AG09309 (cell line): ENCODE measurements at regions not wholly inside any gene's neighbourhood (a gene's known extent, or its start where the extent isn't known, plus 50 kb on each side); places are given as distances from the start of the nearest gene placed in this dataset.

Experiments used
- DNase-seq: peaks from one replicate; pipeline ENCODE4 v3.0.0-alpha.2; 2010; ENCODE audit warnings: low read depth
- H3K4me3 ChIP-seq: 2 replicates; pipeline ENCODE4 v1.5.1; 2011; ENCODE audit warnings: mild to moderate bottlenecking, low read depth, low read length, moderate library complexity; ENCODE audit not compliant: control insufficient read depth
- CTCF ChIP-seq: IDR thresholded peaks from 2 replicates; pipeline ENCODE4 v1.5.1; 2011; ENCODE audit warnings: mild to moderate bottlenecking, low read depth, low read length, inconsistent platforms; ENCODE audit not compliant: insufficient read depth, control insufficient read depth; ENCODE audit errors: missing control alignments

- TF ChIP-seq CTCF, result no peak
Measured at GRCh38 chr13:58202099-58202498, 570.6 kb downstream of the PCDH17 start.

DNA sequence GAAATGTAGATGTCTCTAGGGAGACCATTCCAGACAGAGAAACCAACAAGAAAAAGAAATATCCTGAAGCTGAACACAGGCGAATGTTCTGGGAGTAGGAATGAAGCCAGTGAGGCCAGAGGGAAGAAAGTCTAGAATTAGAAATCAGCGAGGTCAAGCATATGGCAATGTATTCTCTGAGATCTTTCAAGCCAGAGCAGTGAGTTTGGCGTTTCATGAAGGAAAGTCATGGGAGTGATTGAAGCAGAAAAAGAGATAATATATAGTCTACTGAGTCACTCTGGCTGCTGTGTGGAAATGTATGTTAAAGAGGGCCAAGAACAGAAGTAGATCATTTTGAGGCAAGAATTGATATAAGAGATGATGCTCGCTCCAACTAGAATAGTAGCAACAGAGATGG, 576.0 kb downstream of the PCDH17 start:
- no peak for DNase-seq
- TF ChIP-seq CTCF, result no peak
- no peak overlapping the region for H3K4me3 ChIP-seq

More at GRCh38 chr13:58202099-58202498, 570.6 kb downstream of the PCDH17 start:
- no peak for DNase-seq
- no peak overlapping the region for H3K4me3 ChIP-seq

DNA sequence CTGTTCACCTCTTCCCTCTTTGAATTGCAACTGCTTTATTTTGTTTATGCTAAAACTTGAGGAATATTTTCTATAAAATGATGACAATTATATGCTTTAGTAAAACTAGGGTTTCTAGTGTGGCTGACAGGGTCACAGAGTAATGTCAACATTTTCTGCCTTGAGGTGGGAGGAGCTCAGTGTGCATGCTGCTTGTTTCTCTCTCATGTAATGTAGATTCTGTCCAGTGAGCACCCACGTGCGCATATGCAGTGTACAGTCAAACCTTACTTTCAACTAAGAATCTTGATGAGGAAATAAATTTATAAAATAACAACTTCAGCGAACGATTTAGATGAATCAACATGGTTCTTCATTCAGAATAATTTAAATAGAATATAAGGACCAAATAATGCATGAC, 603.9 kb downstream of the PCDH17 start:
- TF ChIP-seq CTCF, result no peak
- H3K4me3 ChIP-seq, result no peak overlapping the region
- DNase-seq, result no peak

DNA sequence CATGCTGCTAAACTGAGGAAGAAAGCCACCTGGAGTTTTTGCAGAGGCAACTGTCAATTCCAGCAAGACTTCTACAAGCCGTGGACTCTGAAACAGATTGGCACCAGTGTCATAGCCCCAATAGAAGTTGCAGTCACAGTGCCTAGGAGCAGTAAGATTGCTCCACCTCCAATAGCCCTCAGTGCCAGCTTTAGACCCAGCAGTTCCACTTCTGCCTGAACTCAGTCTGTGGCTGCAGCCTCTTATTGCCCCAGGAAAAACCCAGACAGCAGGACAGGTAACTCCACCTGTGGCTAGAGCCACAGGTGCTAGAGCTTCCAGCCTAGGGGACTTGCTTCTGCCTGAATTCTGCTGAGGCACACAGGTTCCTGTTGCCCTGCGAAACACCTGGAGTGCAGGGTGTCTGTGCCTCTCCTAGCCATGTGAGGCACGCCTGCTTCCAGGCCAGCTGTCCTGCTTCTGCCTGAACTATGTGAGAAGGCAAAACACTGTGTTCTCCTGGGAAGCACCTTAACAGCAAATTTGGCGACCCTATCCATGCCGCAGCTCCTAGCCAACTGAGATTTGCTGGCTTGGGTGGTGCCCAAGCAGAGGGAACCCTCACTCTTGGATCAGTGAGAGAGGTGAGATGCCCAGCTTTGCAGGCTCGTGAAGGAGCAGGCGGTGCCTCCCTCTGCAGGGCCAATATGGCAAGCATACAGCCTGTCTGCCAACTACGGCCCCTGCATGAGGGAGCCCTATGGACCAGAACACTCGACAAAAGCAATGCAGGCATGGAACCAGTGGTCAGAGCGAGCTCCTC, 607.6 kb downstream of the PCDH17 start:
- no peak overlapping the region for H3K4me3 ChIP-seq
- no peak for TF ChIP-seq CTCF
- DNase-seq, result no peak

GRCh38 chr13:58239774-58240268, 608.3 kb downstream of the PCDH17 start:
- DNase-seq, result no peak
- TF ChIP-seq CTCF, result no peak
- H3K4me3 ChIP-seq, result no peak overlapping the region

- TF ChIP-seq CTCF, result no peak
- no peak for DNase-seq
- H3K4me3 ChIP-seq, result no peak overlapping the region
Measured at GRCh38 chr13:58247080-58247479, 615.5 kb downstream of the PCDH17 start.
